HG02588 (cell line): ENCODE measurements at regions not wholly inside any gene's neighbourhood (a gene's known extent, or its start where the extent isn't known, plus 50 kb on each side); places are given as distances from the start of the nearest gene placed in this dataset.

ENCODE experiments used
- ATAC-seq: cut with Tn5 transposase; IDR thresholded peaks from one replicate; pipeline ENCODE4 v1.9.1; 2021; ENCODE audit warnings: mild to moderate bottlenecking, moderate library complexity; ENCODE audit not compliant: unreplicated experiment

- no peak for ATAC-seq
These were observed 99.3 kb downstream of the PAX1 start for GRCh38 chr20:21804802-21805201.

GRCh38 chr20:21801193-21801592 is 95.7 kb downstream of the PAX1 start:
- no peak for ATAC-seq

- ATAC-seq = no peak
These were observed 92.9 kb downstream of the PAX1 start for GRCh38 chr20:21798384-21798783.

DNA sequence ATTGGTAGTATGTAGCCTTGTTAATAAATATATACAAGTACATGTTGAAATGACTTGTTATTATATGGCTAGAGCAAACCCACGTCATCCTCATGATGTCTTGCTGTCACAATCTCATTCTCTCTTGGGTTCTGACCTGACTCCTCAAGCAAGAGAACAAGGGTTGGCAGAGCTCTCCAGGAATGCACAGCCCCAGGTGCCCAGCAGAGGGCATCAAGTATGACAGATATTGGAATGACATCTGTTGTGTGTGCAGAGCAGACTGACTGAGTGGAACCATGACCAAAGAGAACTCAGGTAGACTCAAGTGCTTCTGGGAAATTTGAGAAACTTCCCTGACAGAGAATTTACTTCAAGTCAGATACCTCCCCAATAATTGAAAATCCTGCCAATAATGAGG is 90.6 kb downstream of the PAX1 start:
- ATAC-seq = no peak

GRCh38 chr20:21788082-21788481 is 82.6 kb downstream of the PAX1 start:
- ATAC-seq = no peak

DNA sequence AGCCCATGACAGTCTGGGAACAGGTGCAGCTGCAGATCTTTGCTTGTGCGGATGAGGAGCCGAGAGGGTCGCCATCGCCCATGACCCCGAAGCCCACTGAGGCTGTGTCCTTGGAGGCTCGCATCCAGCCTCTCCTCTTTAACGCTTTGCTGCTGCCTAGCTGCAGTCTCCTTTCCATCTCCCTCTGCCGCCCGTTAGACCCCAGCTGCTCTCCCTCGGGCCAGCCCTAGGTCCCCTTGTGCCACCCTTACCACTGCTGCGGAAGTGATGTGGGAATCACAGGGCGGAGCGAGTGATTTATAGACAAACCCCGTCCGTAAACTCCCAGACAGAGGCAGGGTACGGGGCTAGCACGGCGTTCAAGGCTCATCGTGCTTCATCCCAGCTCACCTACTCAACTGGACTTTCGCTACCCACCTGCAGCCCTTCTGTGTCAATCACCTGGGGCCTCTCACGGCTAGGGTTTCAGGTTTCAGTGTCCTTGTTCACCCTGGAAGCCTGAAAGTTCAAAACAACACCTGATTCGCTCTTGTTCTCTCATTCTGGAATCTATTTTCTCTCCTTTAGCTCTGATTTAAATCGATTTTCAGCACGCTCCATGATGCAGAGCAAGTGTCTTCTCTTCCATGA is 76.1 kb downstream of the PAX1 start:
- ATAC-seq = no peak

DNA sequence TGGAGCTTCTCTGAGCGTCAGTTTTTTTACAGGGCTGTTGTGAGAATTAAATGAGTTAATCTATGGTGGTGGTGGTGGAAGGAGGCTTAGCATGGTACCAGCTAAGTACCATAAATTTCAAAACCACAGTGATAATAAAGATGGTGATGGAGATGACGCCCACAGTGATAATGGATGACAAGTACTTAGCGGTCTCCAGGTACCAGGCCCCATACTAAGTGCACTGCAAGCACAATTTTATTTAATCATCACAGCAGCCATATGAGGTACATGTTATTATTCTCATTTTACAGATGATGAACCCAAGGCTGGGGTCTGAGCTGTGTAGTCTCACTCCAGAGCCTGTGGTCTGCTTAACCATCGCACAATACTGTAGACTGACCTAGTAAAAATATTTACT is 75.1 kb downstream of the PAX1 start:
- ATAC-seq = no peak
